NCI-H2107 treated with DMSO at 0.1 percent for 48 hours (cell line): ENCODE measurements at regions not wholly inside any gene's neighbourhood (a gene's known extent, or its start where the extent isn't known, plus 50 kb on each side); places are given as distances from the start of the nearest gene placed in this dataset.
"Not testable (repeated sequence)": the region's sequence is repeated elsewhere in the genome, so short reads cannot be mapped to it uniquely, and the experiment has no call there.

Experiments used
- DNase-seq: peaks from one replicate; lab custom pipeline; 2025; ENCODE audit not compliant: unreplicated experiment; lab: John Stamatoyannopoulos, UW

GRCh38 chr6:158886346-158886977, 67.3 kb upstream of the EZR start:
- not testable (repeated sequence) for DNase-seq

- not testable (repeated sequence) for DNase-seq
Measured at GRCh38 chr6:158881884-158882283, 62.7 kb upstream of the EZR start.

- DNase-seq = not testable (repeated sequence)
Measured at GRCh38 chr6:158881276-158881675, 62.1 kb upstream of the EZR start.

- DNase-seq = no peak
Measured at GRCh38 chr6:158879180-158879579, 60.0 kb upstream of the EZR start.

GRCh38 chr6:158877716-158878115, 58.5 kb upstream of the EZR start:
- no peak for DNase-seq

GRCh38 chr6:158876886-158877285, 57.7 kb upstream of the EZR start:
- no peak for DNase-seq

GRCh38 chr6:158870649-158870957, 51.4 kb upstream of the EZR start:
- DNase-seq = no peak

GRCh38 chr6:158869826-158870648, 50.9 kb upstream of the EZR start:
- DNase-seq = peak; percentile 94

GRCh38 chr6:158868890-158869825, 50.0 kb upstream of the EZR start:
- peak; percentile 95 for DNase-seq
